HCT116 (cell line): ENCODE measurements at regions not wholly inside any gene's neighbourhood (a gene's known extent, or its start where the extent isn't known, plus 50 kb on each side); places are given as distances from the start of the nearest gene placed in this dataset.

Experiments
- ATAC-seq: fragments of 200-7000 bp; cut with Tn5 transposase; 2 replicates; pipeline ENCODE4 v1.9.1; 2020; ENCODE audit warnings: mild to moderate bottlenecking, moderate library complexity
- BruUV-seq: library from RNA; stranded (reverse); fragments of 400-500 nt; replicated peaks from 2 replicates; lab custom pipeline; 2021; lab: Mats Ljungman, UMichigan
- CTCF ChIA-PET: fragments of 300-600 bp; sonication (Branson Sonifier 250); formaldehyde crosslinking; loops from one replicate; lab custom pipeline; 2021; ENCODE audit warnings: antibody characterized with exemption; lab: Charles Lee
- POLR2A ChIA-PET: fragments of 300-600, 350-600 bp; sonication (Branson Sonifier 250); formaldehyde crosslinking; loops from one replicate; lab custom pipeline; 2021; ENCODE audit warnings: antibody characterized with exemption; lab: Charles Lee
- RAD21 ChIA-PET, 2 experiments: fragments of 300-600 bp; sonication (Branson Sonifier 250); formaldehyde crosslinking; loops; one replicate each; lab custom pipeline; 2023; ENCODE audit warnings: low total read pairs in 2 of 2; ENCODE audit not compliant: uncharacterized antibody in 2 of 2, unreplicated experiment in 2 of 2, low non-redundant PET in 1 of 2; lab: Charles Lee
- DNase-seq: peaks from one replicate; pipeline ENCODE4 v3.0.0-alpha.2; 2010; ENCODE audit warnings: low read depth, low spot score
- H2AFZ ChIP-seq: fragments of 200-600 bp; shearing (Covaris generic), sonication (generic); 2 replicates; pipeline ENCODE4 v1.6.1; 2017; ENCODE audit warnings: low read depth, mixed run types, mixed read lengths, antibody characterized with exemption, low read length; ENCODE audit not compliant: poor library complexity, severe bottlenecking
- H3K27ac ChIP-seq: 2 replicates; pipeline ENCODE4 v1.5.1; 2012; ENCODE audit warnings: low read depth, low read length
- H3K27me3 ChIP-seq: fragments of 200-600 bp; sonication (generic); 2 replicates; pipeline ENCODE4 v1.6.1; 2016; ENCODE audit warnings: mixed run types, low read length, mixed read lengths; ENCODE audit not compliant: insufficient read depth
- H3K36me3 ChIP-seq, 2 experiments: fragments of 200-500 bp in 1 of 2; fragments of 200-600 bp in 1 of 2; sonication (Bioruptor generic) in 1 of 2; sonication (generic) in 1 of 2; 2 replicates each; pipeline versions ENCODE4 v1.5.1 to v1.6.1; 2014 to 2016; ENCODE audit warnings: low read length in 2 of 2, inconsistent platforms in 1 of 2, mixed read lengths in 1 of 2, mixed run types in 1 of 2; ENCODE audit not compliant: insufficient read depth in 2 of 2, control insufficient read depth in 1 of 2
- H3K4me1 ChIP-seq, 2 experiments: fragments of 200-600 bp in 1 of 2; sonication (generic) in 1 of 2; 2 replicates each; pipeline versions ENCODE4 v1.5.1 to v1.6.1; 2012 to 2017; ENCODE audit warnings: low read length in 2 of 2, inconsistent platforms in 1 of 2, mild to moderate bottlenecking in 1 of 2, mixed read lengths in 1 of 2, mixed run types in 1 of 2, moderate library complexity in 1 of 2; ENCODE audit not compliant: insufficient read depth in 2 of 2, control insufficient read depth in 1 of 2
- H3K4me2 ChIP-seq: fragments of 200-600 bp; sonication (generic); 2 replicates; pipeline ENCODE4 v1.6.1; 2017; ENCODE audit warnings: mixed run types, low read length, mixed read lengths
- H3K4me3 ChIP-seq, 2 experiments: fragments of 200-600 bp in 1 of 2; sonication (generic) in 1 of 2; replicated peaks in 1 of 2; 2 replicates each; pipeline ENCODE4 v1.5.1; 2011 to 2016; ENCODE audit warnings: low read length in 2 of 2, control low read depth in 1 of 2, low read depth in 1 of 2, mild to moderate bottlenecking in 1 of 2, mixed read lengths in 1 of 2, mixed run types in 1 of 2
- H3K79me2 ChIP-seq: fragments of 200-600 bp; sonication (generic); 2 replicates; pipeline ENCODE4 v1.6.1; 2017; ENCODE audit warnings: mild to moderate bottlenecking, mixed run types, low read length, moderate library complexity, mixed read lengths; ENCODE audit not compliant: insufficient read depth
- H3K9ac ChIP-seq: fragments of 200-600 bp; sonication (generic); 2 replicates; pipeline ENCODE4 v1.6.1; 2016; ENCODE audit warnings: low read length, mixed read lengths
- H3K9me2 ChIP-seq: fragments of 200-600 bp; sonication (generic), shearing (Covaris generic); 2 replicates; pipeline ENCODE4 v1.6.1; 2017; ENCODE audit warnings: mixed run types, mild to moderate bottlenecking, moderate library complexity; ENCODE audit not compliant: insufficient read depth
- H3K9me3 ChIP-seq, 2 experiments: fragments of 200-500 bp in 1 of 2; fragments of 200-600 bp in 1 of 2; sonication (Bioruptor generic) in 1 of 2; sonication (generic) in 1 of 2; 2 replicates each; pipeline ENCODE4 v1.6.1; 2014 to 2017; ENCODE audit warnings: low read length in 2 of 2, mixed read lengths in 2 of 2, inconsistent platforms in 1 of 2, low read depth in 1 of 2, mild to moderate bottlenecking in 1 of 2, mixed run types in 1 of 2, moderate library complexity in 1 of 2; ENCODE audit not compliant: control insufficient read depth in 1 of 2, insufficient read depth in 1 of 2
- H4K20me1 ChIP-seq: fragments of 200-600 bp; sonication (generic), shearing (Covaris generic); 2 replicates; pipeline ENCODE4 v1.6.1; 2017; ENCODE audit warnings: mixed run types, mild to moderate bottlenecking, moderate library complexity; ENCODE audit not compliant: insufficient read depth
- ATF3 ChIP-seq: IDR thresholded peaks from 2 replicates; pipeline ENCODE4 v1.6.1; 2012
- CBX3 ChIP-seq: IDR thresholded peaks from 2 replicates; pipeline ENCODE4 v1.6.1; 2012; ENCODE audit warnings: low read depth
- ELF1 ChIP-seq: IDR thresholded peaks from 2 replicates; pipeline ENCODE4 v1.6.1; 2012; ENCODE audit warnings: low read depth, borderline replicate concordance
- EZH2 ChIP-seq: fragments of 200-600 bp; sonication (generic); IDR thresholded peaks from 2 replicates; pipeline ENCODE4 v1.6.1; 2017; ENCODE audit warnings: antibody characterized with exemption, mixed run types
- EZH2phosphoT487 ChIP-seq: fragments of 200-600 bp; IDR thresholded peaks from 2 replicates; pipeline ENCODE4 v1.6.1; 2018; ENCODE audit warnings: antibody characterized with exemption, borderline replicate concordance
- FOSL1 ChIP-seq: IDR thresholded peaks from 2 replicates; pipeline ENCODE4 v1.6.1; 2012; ENCODE audit warnings: low read depth
- POLR2AphosphoS5 ChIP-seq: IDR thresholded peaks from 2 replicates; pipeline ENCODE4 v1.6.1; 2011; ENCODE audit warnings: mild to moderate bottlenecking, low read depth, low read length, moderate library complexity
- RAD21 ChIP-seq: IDR thresholded peaks from 2 replicates; pipeline ENCODE4 v1.6.1; 2012; ENCODE audit warnings: low read depth, mild to moderate bottlenecking
- SP1 ChIP-seq: IDR thresholded peaks from 2 replicates; pipeline ENCODE4 v1.6.1; 2012; ENCODE audit warnings: low read depth
- SRF ChIP-seq: IDR thresholded peaks from 2 replicates; pipeline ENCODE4 v1.6.1; 2012; ENCODE audit warnings: low read depth
- YY1 ChIP-seq: IDR thresholded peaks from 2 replicates; pipeline ENCODE4 v1.6.1; 2011; ENCODE audit warnings: low read length, low read depth, moderate library complexity, mild to moderate bottlenecking; ENCODE audit not compliant: insufficient replicate concordance; ENCODE audit errors: extremely low read depth
- ZNF274 ChIP-seq: fragments of 200-500 bp; sonication (Bioruptor generic); IDR thresholded peaks from 2 replicates; pipeline ENCODE4 v1.6.1; 2014; ENCODE audit warnings: mild to moderate bottlenecking, low read depth, low read length, inconsistent platforms
- intact Hi-C: fragments of 100-400 bp; cut with micrococcal nuclease; formaldehyde crosslinking; loops from 2 replicates; pipeline ENCODE4 v1.10.0; 2022

- TF ChIP-seq CBX3 (no peak), EZH2 (no peak), ELF1 (no peak)
Measured at GRCh38 chr6:12544821-12545565, 171.6 kb upstream of the PHACTR1 start (continued).

- peak; percentile 6 for DNase-seq
- Histone ChIP-seq H3K27ac (no peak overlapping the region), H3K4me1 (peaks cover 3 to 10% of the 10 kb centered on the region in 2 experiments; a peak in 3 of 4 replicates), H2AFZ (no peak overlapping the region), H3K4me3 (no peak overlapping the region), H3K9me3 (no peaks in the 10 kb centered on the region), H3K4me2 (peak overlapping the region; percentile 20; the same call in 1 of the 2 replicates), H4K20me1 (no peaks in the 10 kb centered on the region), H3K79me2 (no peaks in the 10 kb centered on the region), H3K9ac (no peak overlapping the region), H3K9me2 (no peaks in the 10 kb centered on the region), H3K27me3 (no peaks in the 10 kb centered on the region), H3K36me3 (no peaks in the 10 kb centered on the region)
- ChIA-PET RAD21 (no interaction called here), CTCF (interaction anchor here (1.0 kb wide), 1 partner anchor 256 kb away, joined by 3 read pairs; the partner anchor contains the start of gene EDN1), POLR2A (no interaction called here)
- ATAC-seq, result no peak
- intact Hi-C loops, result no loop called here
- BruUV-seq, result no TSS peak
- no peak for TF ChIP-seq SRF
- TF ChIP-seq ATF3, result no peak
- TF ChIP-seq YY1, result no peak
- TF ChIP-seq RAD21, result no peak
- TF ChIP-seq FOSL1, result peak; percentile 56
- TF ChIP-seq POLR2AphosphoS5, result no peak
- TF ChIP-seq ZNF274, result no peak
- 0 out of 2 replicates have a peak, but pooled peaks have one; percentile 12 for TF ChIP-seq SP1
- no peak for TF ChIP-seq EZH2phosphoT487
Measured at GRCh38 chr6:12545619-12546409, 170.8 kb upstream of the PHACTR1 start.
